Skeletal muscle tissue (tissue), 3 donors: ENCODE measurements at regions not wholly inside any gene's neighbourhood (a gene's known extent, or its start where the extent isn't known, plus 50 kb on each side); places are given as distances from the start of the nearest gene placed in this dataset.
"Not testable (repeated sequence)": the region's sequence is repeated elsewhere in the genome, so short reads cannot be mapped to it uniquely, and the experiment has no call there.

ENCODE experiments used
- H3K27ac ChIP-seq: one replicate; pipeline ENCODE4 v1.7.0; 2013; ENCODE audit warnings: mild to moderate bottlenecking, low read depth, low read length, inconsistent platforms
- H3K27me3 ChIP-seq, 3 donors: one replicate each; pipeline ENCODE4 v1.7.0; 2013; ENCODE audit warnings: low read length in 3 of 3; ENCODE audit not compliant: control insufficient read depth in 3 of 3, insufficient read depth in 3 of 3
- H3K36me3 ChIP-seq, 3 donors: one replicate each; pipeline ENCODE4 v1.7.0; 2013; ENCODE audit warnings: low read length in 3 of 3; ENCODE audit not compliant: control insufficient read depth in 3 of 3, insufficient read depth in 3 of 3
- H3K4me1 ChIP-seq, 3 donors: one replicate each; pipeline ENCODE4 v1.7.0; 2013; ENCODE audit warnings: low read length in 3 of 3, mild to moderate bottlenecking in 3 of 3; ENCODE audit not compliant: control insufficient read depth in 3 of 3, insufficient read depth in 3 of 3
- H3K4me3 ChIP-seq, 3 donors: one replicate each; pipeline ENCODE4 v1.7.0; 2013; ENCODE audit warnings: low read length in 3 of 3
- H3K9ac ChIP-seq, 3 donors: one replicate each; pipeline ENCODE4 v1.7.0; 2013; ENCODE audit warnings: low read length in 3 of 3, mild to moderate bottlenecking in 3 of 3, moderate library complexity in 2 of 3, low read depth in 1 of 3
- H3K9me3 ChIP-seq, 3 donors: one replicate each; pipeline ENCODE4 v1.7.0; 2013; ENCODE audit warnings: low read length in 3 of 3; ENCODE audit not compliant: control insufficient read depth in 3 of 3
- donor health status: Osteomylitis.

DNA sequence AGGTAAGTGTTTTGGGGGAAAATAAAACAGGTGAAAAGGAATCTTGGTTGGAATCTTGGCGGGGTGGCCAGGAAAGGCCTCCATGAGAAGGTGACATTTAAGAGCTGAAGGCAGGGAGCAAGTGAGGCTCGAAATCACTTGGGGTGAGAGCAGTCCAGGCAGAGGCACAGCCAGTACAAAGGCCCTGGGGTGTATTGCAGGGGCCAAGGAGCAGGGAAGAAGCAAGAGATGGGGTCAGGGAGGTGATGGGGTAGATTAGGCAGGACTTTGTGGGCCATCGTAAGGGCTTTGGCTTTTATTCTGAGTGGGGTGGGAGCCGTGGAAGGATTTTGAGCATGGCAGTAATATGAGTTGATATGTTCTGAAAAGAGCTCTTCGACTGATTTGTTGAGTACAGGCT lies 551.1 kb downstream of the MN1 start:
- Histone ChIP-seq H3K9me3 (peaks cover 2 to 6% (median 2%) of the 10 kb centered on the region in 3 donors), H3K27ac (no peak overlapping the region), H3K4me1 (peaks cover 0 to 14% (median 3%) of the 10 kb centered on the region in 3 donors), H3K9ac (no peak overlapping the region), H3K27me3 (peaks cover 0 to 10% (median 0%) of the 10 kb centered on the region in 3 donors), H3K4me3 (no peak overlapping the region), H3K36me3 (no peaks in the 10 kb centered on the region)

DNA sequence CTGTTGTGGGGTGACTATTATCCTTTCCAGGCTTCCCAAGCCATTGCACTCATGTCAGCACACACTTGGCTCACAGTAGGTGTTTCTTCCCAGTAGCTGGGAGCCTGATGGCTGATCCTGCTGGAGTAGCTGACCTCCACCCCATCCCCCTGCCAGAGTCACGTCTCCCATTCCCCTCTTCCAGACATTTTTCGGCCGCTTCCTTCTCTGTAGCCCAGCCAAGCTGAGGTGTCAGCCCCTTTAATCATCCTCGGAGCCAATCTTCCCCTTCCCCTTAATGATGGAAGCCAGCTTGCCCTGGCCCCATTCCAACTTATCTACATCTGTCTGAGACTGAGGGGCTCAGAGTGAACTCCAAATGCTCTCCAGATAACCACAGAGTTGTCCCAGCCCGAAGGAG lies 550.7 kb downstream of the MN1 start:
- Histone ChIP-seq H3K4me1 (peaks cover 0 to 14% (median 3%) of the 10 kb centered on the region in 3 donors), H3K4me3 (no peak overlapping the region), H3K27me3 (peaks cover 0 to 5% (median 0%) of the 10 kb centered on the region in 3 donors), H3K27ac (no peak overlapping the region), H3K9ac (no peak overlapping the region), H3K36me3 (no peaks in the 10 kb centered on the region), H3K9me3 (peaks cover 2 to 9% (median 6%) of the 10 kb centered on the region in 3 donors)

DNA sequence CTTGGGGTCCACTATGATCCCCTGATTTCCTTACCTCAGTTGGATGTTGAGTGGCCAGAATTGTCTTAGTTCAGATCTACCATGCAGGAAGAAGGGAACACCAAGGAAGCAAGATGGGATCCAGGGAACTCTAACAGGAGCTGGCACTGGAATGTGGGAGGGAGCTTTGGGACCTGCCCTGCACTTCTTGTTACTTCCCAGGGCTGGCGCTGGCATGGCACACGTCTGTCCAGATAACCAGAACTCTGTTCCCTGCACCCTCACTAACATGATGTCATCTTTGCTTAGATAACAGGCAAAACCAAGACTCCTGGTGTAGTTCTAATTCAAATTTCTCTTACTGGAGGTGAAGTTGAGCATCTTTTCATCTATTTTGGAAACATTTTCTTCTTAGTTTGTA lies 550.0 kb downstream of the MN1 start:
- H3K9me3 ChIP-seq, result peaks cover 2 to 10% (median 10%) of the 10 kb centered on the region in 3 donors
- peaks cover 0 to 2% (median 0%) of the 10 kb centered on the region in 3 donors for H3K27me3 ChIP-seq
- H3K4me1 ChIP-seq, result peaks cover 0 to 14% (median 3%) of the 10 kb centered on the region in 3 donors
- H3K36me3 ChIP-seq, result no peaks in the 10 kb centered on the region
- no peak overlapping the region for H3K9ac ChIP-seq
- no peak overlapping the region for H3K27ac ChIP-seq
- H3K4me3 ChIP-seq, result no peak overlapping the region

DNA sequence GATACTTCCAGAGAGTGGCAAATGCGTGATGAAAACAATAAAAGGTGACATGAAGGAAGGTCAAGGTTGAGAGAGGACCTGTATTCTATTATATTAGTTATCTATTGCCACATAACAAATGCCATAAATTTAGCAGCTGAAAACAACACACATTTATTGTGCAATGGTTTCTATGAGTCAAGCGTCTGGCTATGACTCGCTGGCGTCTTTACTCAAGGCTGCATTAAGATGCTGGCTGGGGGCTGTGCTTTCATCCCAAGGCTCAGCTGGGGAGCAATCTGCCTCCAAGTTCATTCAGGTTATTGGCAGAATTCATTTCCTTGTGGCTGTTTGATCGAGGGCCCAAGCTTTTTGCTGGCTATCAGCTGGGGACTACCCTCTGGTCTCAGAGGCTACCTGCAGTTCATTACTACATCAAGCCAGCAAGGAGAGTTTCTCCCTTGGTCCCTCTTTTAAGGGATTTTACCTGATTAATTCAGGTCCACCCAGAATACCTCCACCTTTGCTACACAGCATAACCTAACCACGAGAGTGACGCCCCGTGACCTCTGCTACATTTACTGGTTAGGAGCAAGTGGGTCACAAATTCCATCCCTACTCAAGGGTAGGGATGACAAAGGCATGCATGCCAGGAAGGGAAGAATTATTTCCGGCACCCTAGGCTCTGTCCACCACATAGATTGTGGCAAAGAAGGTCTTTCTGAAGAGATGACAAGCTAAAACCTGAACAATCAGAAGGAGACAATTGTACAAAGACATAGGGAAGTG lies 549.1 kb downstream of the MN1 start:
- peaks cover 0 to 10% (median 3%) of the 10 kb centered on the region in 3 donors for H3K4me1 ChIP-seq
- no peaks in the 10 kb centered on the region for H3K27me3 ChIP-seq
- no peaks in the 10 kb centered on the region for H3K36me3 ChIP-seq
- H3K9ac ChIP-seq, result no peak overlapping the region
- H3K27ac ChIP-seq, result peak overlapping the region; percentile 20
- H3K9me3 ChIP-seq, result peaks cover 2 to 10% (median 10%) of the 10 kb centered on the region in 3 donors
- no peak overlapping the region for H3K4me3 ChIP-seq

DNA sequence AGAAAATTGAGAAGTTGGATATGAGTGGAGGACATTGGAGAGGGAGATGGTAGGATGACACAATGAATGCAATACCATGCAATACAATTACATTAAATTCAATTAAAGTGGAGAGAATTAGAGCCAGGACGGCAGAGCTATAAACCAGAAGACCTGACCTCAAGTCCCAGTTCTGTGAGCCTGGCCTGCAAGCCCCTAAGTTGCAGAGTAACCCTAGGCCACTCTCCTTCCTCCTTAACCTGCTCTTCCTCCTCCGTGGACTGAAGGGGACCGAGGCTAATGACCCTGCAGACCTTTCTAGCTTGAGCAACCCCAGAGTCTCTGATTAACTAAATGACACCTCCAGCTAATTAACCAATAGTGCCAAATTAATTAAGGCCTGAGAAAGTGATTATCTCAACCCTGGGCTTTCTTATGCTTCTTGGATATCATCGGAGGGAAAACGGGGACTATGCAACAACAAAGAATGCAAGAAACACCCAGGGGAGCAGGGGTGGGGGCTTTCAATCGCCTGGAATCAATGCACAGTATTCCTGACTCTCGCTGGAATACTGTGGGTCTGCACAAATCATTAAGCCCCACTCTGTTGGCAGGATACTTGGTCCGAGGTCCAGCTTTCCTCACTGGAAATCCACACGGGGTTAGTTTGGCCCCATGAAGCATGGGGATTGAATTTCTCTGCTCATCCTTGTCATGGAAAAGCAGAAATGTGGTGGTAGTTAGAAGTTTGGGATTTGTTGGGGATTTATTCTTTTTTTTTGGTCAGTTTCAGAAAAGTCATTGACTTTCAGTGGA lies 548.3 kb downstream of the MN1 start:
- peaks cover 0 to 3% (median 0%) of the 10 kb centered on the region in 3 donors for H3K27me3 ChIP-seq
- H3K9me3 ChIP-seq, result peaks cover 2 to 10% (median 10%) of the 10 kb centered on the region in 3 donors
- peaks cover 0 to 7% (median 3%) of the 10 kb centered on the region in 3 donors for H3K4me1 ChIP-seq
- H3K27ac ChIP-seq, result no peak overlapping the region
- H3K4me3 ChIP-seq, result no peak overlapping the region
- H3K9ac ChIP-seq, result no peak overlapping the region
- no peaks in the 10 kb centered on the region for H3K36me3 ChIP-seq

DNA sequence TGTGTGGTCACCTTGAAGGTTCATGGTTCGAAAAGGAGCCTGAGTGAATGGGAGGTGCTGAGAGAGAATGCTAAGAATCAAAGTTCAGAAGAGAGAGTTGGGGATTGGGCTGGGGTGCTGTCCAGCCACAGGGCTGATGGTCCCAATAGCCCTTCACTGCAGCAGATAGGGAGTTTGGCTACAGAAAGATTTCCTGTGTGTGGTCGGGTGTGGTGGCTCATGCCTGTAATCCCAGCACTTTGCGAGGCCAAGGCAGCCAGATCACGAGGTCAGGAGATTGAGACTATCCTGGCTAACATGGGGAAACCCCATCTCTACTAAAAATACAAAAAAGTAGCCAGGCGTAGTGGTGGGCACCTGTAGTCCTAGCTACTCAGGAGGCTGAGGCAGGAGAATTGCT lies 547.5 kb downstream of the MN1 start:
- H3K9me3 ChIP-seq, H3K4me3 ChIP-seq, H3K27ac ChIP-seq, H3K9ac ChIP-seq, H3K36me3 ChIP-seq, H3K27me3 ChIP-seq, H3K4me1 ChIP-seq: not testable (repeated sequence)

DNA sequence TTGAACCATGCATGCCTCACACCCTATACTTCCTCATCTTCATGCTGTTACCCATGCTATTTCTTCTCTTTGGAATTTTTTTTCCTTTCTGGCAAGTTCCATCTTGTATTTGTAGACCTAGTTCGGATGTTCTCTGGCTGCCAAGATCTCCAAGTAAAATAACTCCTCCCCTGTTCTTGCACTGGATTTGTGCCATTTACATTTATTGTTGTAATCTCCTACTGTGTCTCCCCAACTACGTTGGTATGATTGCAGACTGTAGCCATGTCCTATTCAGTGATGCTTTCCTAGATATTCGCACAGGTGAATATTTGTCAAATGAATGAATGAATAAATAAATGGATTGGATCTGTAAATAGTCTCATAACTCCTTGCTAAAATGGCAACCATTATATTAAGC lies 546.0 kb downstream of the MN1 start:
- no peak overlapping the region for H3K27ac ChIP-seq
- no peak overlapping the region for H3K9ac ChIP-seq
- no peaks in the 10 kb centered on the region for H3K36me3 ChIP-seq
- peaks cover 6 to 15% (median 8%) of the 10 kb centered on the region in 3 donors for H3K27me3 ChIP-seq
- no peak overlapping the region for H3K4me3 ChIP-seq
- peaks cover 0 to 4% (median 0%) of the 10 kb centered on the region in 3 donors for H3K4me1 ChIP-seq
- H3K9me3 ChIP-seq, result peaks cover 2 to 10% (median 10%) of the 10 kb centered on the region in 3 donors

DNA sequence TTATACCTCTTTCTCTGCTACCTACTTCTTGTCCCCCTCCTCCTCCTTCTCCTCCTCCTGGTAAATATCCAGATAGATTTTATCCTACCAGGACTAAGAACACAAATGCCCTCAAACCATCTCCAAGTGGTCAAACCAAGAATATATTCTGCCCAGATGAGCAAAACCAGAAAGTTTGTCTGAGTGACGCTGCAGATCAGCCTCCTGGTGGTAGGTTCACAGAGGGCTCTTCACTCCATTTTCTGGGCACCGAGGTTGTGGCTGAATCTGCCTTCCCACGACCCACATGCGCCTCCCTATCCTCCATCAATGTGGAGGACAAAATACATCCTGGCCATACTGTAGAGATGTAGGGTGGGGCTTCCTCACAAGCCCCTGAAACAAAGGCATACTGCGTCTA lies 543.6 kb downstream of the MN1 start:
- H3K9me3 ChIP-seq, result peaks cover 2 to 10% (median 10%) of the 10 kb centered on the region in 3 donors
- no peak overlapping the region for H3K9ac ChIP-seq
- H3K4me1 ChIP-seq, result no peaks in the 10 kb centered on the region
- H3K4me3 ChIP-seq, result no peak overlapping the region
- H3K36me3 ChIP-seq, result no peaks in the 10 kb centered on the region
- H3K27ac ChIP-seq, result no peak overlapping the region
- H3K27me3 ChIP-seq, result peaks cover 6 to 19% (median 17%) of the 10 kb centered on the region in 3 donors

DNA sequence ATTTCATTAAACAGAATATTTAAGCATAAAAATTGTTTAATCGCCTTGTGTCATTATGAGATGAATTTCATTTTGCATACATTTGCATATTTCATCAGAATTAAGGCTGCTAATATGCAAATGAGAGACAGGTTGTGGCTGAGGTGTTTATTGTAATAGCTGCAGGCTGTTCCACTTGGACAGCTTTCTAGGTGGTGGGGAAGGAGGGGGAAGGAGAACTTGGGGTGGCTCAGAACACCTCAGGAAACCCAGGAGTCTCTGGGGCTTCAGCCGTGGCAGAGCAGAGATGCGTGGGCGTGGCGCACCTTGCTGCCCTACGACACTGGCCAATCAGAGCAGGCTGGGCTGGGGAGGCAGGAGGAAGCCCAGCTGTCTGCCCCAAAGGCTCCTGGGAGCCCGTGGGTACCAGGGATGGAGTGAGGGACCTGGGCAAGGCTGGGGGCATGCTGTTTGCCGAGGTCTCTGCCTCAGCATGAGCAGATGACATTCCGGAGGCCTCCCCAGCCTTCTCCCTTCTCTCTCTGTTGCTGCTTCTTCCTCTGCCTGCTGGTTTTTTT lies 542.9 kb downstream of the MN1 start:
- peaks cover 6 to 19% (median 17%) of the 10 kb centered on the region in 3 donors for H3K27me3 ChIP-seq
- H3K27ac ChIP-seq, result no peak overlapping the region
- no peaks in the 10 kb centered on the region for H3K4me1 ChIP-seq
- no peaks in the 10 kb centered on the region for H3K36me3 ChIP-seq
- peaks cover 2 to 10% (median 10%) of the 10 kb centered on the region in 3 donors for H3K9me3 ChIP-seq
- H3K4me3 ChIP-seq, result no peak overlapping the region
- no peak overlapping the region for H3K9ac ChIP-seq
